ENCODE measurements at regions not wholly inside any gene's neighbourhood (a gene's known extent, or its start where the extent isn't known, plus 50 kb on each side); places are given as distances from the start of the nearest gene placed in this dataset.
A peak's percentile ranks its signal among the peaks of the same experiment; 100 is the strongest.

DNA sequence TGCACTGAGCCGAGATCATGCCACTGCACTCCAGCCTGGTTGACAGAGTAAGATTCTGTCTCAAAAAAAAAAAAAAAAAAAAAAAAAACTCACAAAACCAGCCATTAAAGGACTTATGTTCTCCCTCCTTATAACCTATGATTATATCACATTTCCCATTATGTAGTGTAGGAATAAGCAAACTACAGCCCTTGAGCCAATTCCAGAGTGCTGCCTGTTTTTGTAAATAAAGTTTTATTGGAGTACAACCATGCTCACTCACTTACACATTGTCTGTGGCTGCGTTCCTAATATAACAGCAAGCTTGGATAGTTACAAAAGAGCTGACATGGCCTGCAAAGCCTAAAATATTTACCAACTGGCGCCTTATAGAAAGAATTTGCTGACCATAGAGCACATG lies 72.7 kb upstream of the ARID5B start:
- intact Hi-C loops (cut with micrococcal nuclease; ENCODE audit: unreplicated experiment): no loop called here
- H3K27me3 Mint-ChIP-seq (ENCODE audit: insufficient read depth, unreplicated experiment): no peaks in the 10 kb centered on the region
- H3K9me3 ChIP-seq: peaks cover 10% of the 10 kb centered on the region; the same call in 1 of the 2 replicates
- BruUV-seq (replicated peaks): no TSS peak
- H3K36me3 Mint-ChIP-seq (ENCODE audit: insufficient read depth, unreplicated experiment): peaks cover 1% of the 10 kb centered on the region
- no peaks in the 10 kb centered on the region for H3K27me3 ChIP-seq (replicated peaks; ENCODE audit: control insufficient read depth, insufficient read depth, low read length)
- peaks cover 1% of the 10 kb centered on the region; the same call in 1 of the 2 replicates for H3K36me3 ChIP-seq (ENCODE audit: control insufficient read depth, insufficient read depth, low read length)
- H3K9me3 Mint-ChIP-seq (ENCODE audit: unreplicated experiment): peaks cover 28% of the 10 kb centered on the region
- ChIA-PET CTCF (no interaction called here), POLR2A (interaction anchor here (0.5 kb wide), 1 partner anchor 78 kb away, joined by 4 read pairs; no protein-coding TSS in a partner anchor)
- H3K4me1 ChIP-seq: peaks cover 33% of the 10 kb centered on the region
- no peak overlapping the region for H3K27ac Mint-ChIP-seq (ENCODE audit: unreplicated experiment)
- no peak overlapping the region for H3K4me3 Mint-ChIP-seq (ENCODE audit: unreplicated experiment)
- DNase-seq: no peak
- no peak for TF ChIP-seq CTCF (IDR thresholded peaks at IDR 0.05; ENCODE audit: insufficient read depth in 1 of 2, low read depth in 1 of 2, low read length in 1 of 2, severe bottlenecking in 1 of 2, unreplicated experiment in 1 of 2)
- no peak overlapping the region for H3K4me3 ChIP-seq (ENCODE audit: low read depth, low read length)
- H3K4me1 Mint-ChIP-seq (ENCODE audit: low read depth, unreplicated experiment): peaks cover 28% of the 10 kb centered on the region

GRCh38 chr10:61830072-61830845 lies 71.2 kb upstream of the ARID5B start:
- DNase-seq: no peak
- Mint-ChIP-seq H3K27ac (ENCODE audit: unreplicated experiment) (peak overlapping the region; percentile 83), H3K4me1 (ENCODE audit: low read depth, unreplicated experiment) (peaks cover 41% of the 10 kb centered on the region), H3K4me3 (ENCODE audit: unreplicated experiment) (peak overlapping the region; percentile 49), H3K36me3 (ENCODE audit: insufficient read depth, unreplicated experiment) (peaks cover 16% of the 10 kb centered on the region), H3K27me3 (ENCODE audit: insufficient read depth, unreplicated experiment) (no peaks in the 10 kb centered on the region), H3K9me3 (ENCODE audit: unreplicated experiment) (peaks cover 35% of the 10 kb centered on the region)
- peak overlapping the region; percentile 19 for H3K4me3 ChIP-seq (ENCODE audit: low read depth, low read length)
- no peaks in the 10 kb centered on the region for H3K36me3 ChIP-seq (ENCODE audit: control insufficient read depth, insufficient read depth, low read length)
- TSS peak; percentile 65 for BruUV-seq (replicated peaks)
- no peaks in the 10 kb centered on the region for H3K27me3 ChIP-seq (replicated peaks; ENCODE audit: control insufficient read depth, insufficient read depth, low read length)
- H3K9me3 ChIP-seq: peaks cover 10% of the 10 kb centered on the region; the same call in 1 of the 2 replicates
- POLR2A ChIA-PET: no interaction called here
- intact Hi-C loops (cut with micrococcal nuclease; ENCODE audit: unreplicated experiment): loop anchor here (10.0 kb wide), 1 partner anchor 355 kb away; no protein-coding TSS in a partner anchor
- CTCF ChIA-PET: interaction anchor here (0.7 to 2.2 kb wide), 4 partner anchors 10 to 415 kb away, joined by 3 to 20 read pairs (median 4); no protein-coding TSS in a partner anchor
- TF ChIP-seq CTCF (IDR thresholded peaks at IDR 0.05; ENCODE audit: insufficient read depth in 1 of 2, low read depth in 1 of 2, low read length in 1 of 2, severe bottlenecking in 1 of 2, unreplicated experiment in 1 of 2): no peak
- peaks cover 47% of the 10 kb centered on the region for H3K4me1 ChIP-seq

GRCh38 chr10:61830846-61831273 lies 70.6 kb upstream of the ARID5B start:
- CTCF ChIA-PET: interaction anchor here (0.7 to 2.2 kb wide), 3 partner anchors 11 to 80 kb away, joined by 3 to 20 read pairs (median 4); no protein-coding TSS in a partner anchor
- peak overlapping the region; percentile 19 for H3K4me3 ChIP-seq (ENCODE audit: low read depth, low read length)
- Mint-ChIP-seq H3K36me3 (ENCODE audit: insufficient read depth, unreplicated experiment) (peaks cover 18% of the 10 kb centered on the region), H3K27ac (ENCODE audit: unreplicated experiment) (peak overlapping the region; percentile 83), H3K4me3 (ENCODE audit: unreplicated experiment) (peak overlapping the region; percentile 49), H3K27me3 (ENCODE audit: insufficient read depth, unreplicated experiment) (no peaks in the 10 kb centered on the region), H3K4me1 (ENCODE audit: low read depth, unreplicated experiment) (peaks cover 45% of the 10 kb centered on the region), H3K9me3 (ENCODE audit: unreplicated experiment) (peaks cover 35% of the 10 kb centered on the region)
- POLR2A ChIA-PET: no interaction called here
- no peaks in the 10 kb centered on the region for H3K36me3 ChIP-seq (ENCODE audit: control insufficient read depth, insufficient read depth, low read length)
- no peak for TF ChIP-seq CTCF (IDR thresholded peaks at IDR 0.05; ENCODE audit: insufficient read depth in 1 of 2, low read depth in 1 of 2, low read length in 1 of 2, severe bottlenecking in 1 of 2, unreplicated experiment in 1 of 2)
- intact Hi-C loops (cut with micrococcal nuclease; ENCODE audit: unreplicated experiment): loop anchor here (10.0 kb wide), 1 partner anchor 356 kb away; no protein-coding TSS in a partner anchor
- H3K4me1 ChIP-seq: peaks cover 53% of the 10 kb centered on the region
- BruUV-seq (replicated peaks): no TSS peak
- peaks cover 10% of the 10 kb centered on the region; the same call in 1 of the 2 replicates for H3K9me3 ChIP-seq
- H3K27me3 ChIP-seq (replicated peaks; ENCODE audit: control insufficient read depth, insufficient read depth, low read length): no peaks in the 10 kb centered on the region
- peak; percentile 62 to 78 for DNase-seq
